AG04449 (cell line): ENCODE measurements at regions not wholly inside any gene's neighbourhood (a gene's known extent, or its start where the extent isn't known, plus 50 kb on each side); places are given as distances from the start of the nearest gene placed in this dataset.

ENCODE experiments used
- CTCF ChIA-PET: fragments of 350-600 bp; formaldehyde crosslinking; extraction: SDS; loops from one replicate; lab custom pipeline; 2021; ENCODE audit warnings: antibody characterized with exemption; lab: Yijun Ruan, JAX
- POLR2A ChIA-PET: fragments of 400-600, 350-600 bp; formaldehyde crosslinking; extraction: SDS; loops from one replicate; lab custom pipeline; 2020; ENCODE audit warnings: antibody characterized with exemption, inconsistent platforms; lab: Yijun Ruan, JAX
- DNase-seq: peaks from one replicate; pipeline ENCODE4 v3.0.0-alpha.2; 2010; ENCODE audit warnings: low read depth, low spot score
- H3K4me3 ChIP-seq: 2 replicates; pipeline ENCODE4 v1.5.1; 2011; ENCODE audit warnings: low read depth, mild to moderate bottlenecking, control low read depth, low read length
- TF ChIP-seq, protein P1 (sequence below): IDR thresholded peaks from one replicate; pipeline ENCODE4 v1.5.1; 2011; ENCODE audit warnings: mild to moderate bottlenecking, moderate library complexity, low read length, control low read depth, inconsistent platforms; ENCODE audit not compliant: insufficient read depth; ENCODE audit errors: missing control alignments

DNA sequence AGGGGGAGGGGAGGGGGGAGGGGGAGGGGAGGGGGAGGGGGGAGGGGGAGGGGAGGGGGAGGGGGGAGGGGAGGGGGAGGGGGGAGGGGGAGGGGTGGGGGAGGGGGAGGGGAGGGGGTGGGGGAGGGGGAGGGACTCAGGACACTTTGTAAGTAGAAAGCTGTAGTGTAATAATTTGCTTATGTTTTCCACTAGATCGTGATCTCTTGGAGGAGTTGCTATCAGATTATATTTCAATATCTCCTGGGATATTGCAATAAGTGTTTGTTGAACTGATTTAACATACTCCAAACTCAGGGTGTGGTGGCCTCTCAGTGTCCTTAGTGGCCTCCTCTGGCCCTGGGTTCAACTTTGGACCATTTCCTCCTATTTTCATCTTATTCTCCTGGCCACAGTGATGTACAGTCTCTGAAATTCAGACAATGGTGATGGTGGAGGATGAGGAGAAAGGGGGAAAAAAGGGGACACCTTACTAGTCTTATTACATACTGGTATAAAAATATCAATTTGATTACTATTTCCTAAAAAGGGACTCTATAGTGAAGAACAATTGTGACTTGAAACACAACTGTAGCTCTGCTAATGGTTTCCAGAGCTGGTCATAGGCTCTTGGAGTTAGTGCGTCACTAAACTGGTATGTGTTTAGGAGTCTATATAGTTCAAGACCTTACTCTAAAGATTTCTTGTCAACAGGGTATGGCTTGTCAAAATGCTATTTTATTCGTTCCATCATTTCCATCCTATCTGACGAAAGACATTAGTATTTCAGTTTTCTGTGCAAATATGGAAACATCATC, 89.6 kb downstream of the DDX1 start:
- TF ChIP-seq, protein P1, sequence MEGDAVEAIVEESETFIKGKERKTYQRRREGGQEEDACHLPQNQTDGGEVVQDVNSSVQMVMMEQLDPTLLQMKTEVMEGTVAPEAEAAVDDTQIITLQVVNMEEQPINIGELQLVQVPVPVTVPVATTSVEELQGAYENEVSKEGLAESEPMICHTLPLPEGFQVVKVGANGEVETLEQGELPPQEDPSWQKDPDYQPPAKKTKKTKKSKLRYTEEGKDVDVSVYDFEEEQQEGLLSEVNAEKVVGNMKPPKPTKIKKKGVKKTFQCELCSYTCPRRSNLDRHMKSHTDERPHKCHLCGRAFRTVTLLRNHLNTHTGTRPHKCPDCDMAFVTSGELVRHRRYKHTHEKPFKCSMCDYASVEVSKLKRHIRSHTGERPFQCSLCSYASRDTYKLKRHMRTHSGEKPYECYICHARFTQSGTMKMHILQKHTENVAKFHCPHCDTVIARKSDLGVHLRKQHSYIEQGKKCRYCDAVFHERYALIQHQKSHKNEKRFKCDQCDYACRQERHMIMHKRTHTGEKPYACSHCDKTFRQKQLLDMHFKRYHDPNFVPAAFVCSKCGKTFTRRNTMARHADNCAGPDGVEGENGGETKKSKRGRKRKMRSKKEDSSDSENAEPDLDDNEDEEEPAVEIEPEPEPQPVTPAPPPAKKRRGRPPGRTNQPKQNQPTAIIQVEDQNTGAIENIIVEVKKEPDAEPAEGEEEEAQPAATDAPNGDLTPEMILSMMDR, result no peak
- DNase-seq, result no peak
- POLR2A ChIA-PET, result no interaction called here
- CTCF ChIA-PET, result no interaction called here
- no peak overlapping the region for H3K4me3 ChIP-seq

DNA sequence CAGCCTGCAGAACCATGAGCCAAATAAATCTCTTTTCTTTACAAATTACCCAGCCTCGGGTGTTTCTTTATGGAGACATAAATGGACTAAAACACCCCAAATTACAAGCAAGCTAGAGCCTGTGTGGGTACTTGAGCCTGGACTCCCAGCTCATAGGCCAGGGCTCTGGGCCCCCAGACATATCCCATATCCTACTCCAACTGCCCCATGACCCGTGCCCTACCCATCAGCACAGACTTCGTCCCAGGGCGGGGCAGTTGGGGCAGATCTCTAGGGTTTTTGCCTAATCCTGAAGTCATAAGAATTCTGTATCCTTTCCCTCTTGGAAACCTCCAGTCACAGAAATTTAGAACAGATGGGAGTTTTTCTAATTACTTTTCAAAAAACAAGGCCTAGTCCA, 90.7 kb downstream of the DDX1 start:
- DNase-seq, result no peak
- CTCF ChIA-PET, result no interaction called here
- TF ChIP-seq, protein P1, result no peak
- H3K4me3 ChIP-seq, result no peak overlapping the region
- POLR2A ChIA-PET, result no interaction called here

GRCh38 chr2:15684161-15685039, 92.7 kb downstream of the DDX1 start:
- ChIA-PET POLR2A (no interaction called here), CTCF (no interaction called here)
- no peak for DNase-seq
- TF ChIP-seq, protein P1, result no peak
- no peak overlapping the region for H3K4me3 ChIP-seq

- CTCF ChIA-PET, result no interaction called here
- no peak for DNase-seq
- no peak overlapping the region for H3K4me3 ChIP-seq
- TF ChIP-seq, protein P1, result no peak
- POLR2A ChIA-PET, result no interaction called here
These were observed 93.5 kb downstream of the DDX1 start for GRCh38 chr2:15685143-15685542.

- POLR2A ChIA-PET, result no interaction called here
- TF ChIP-seq, protein P1, result no peak
- CTCF ChIA-PET, result interaction anchor here (1.3 kb wide), 1 partner anchor 10 kb away, joined by 4 read pairs; no protein-coding TSS in a partner anchor
- no peak overlapping the region for H3K4me3 ChIP-seq
- DNase-seq, result no peak
These were observed 95.0 kb downstream of the DDX1 start for GRCh38 chr2:15686643-15687042.

- TF ChIP-seq, protein P1, result no peak
- H3K4me3 ChIP-seq, result no peak overlapping the region
- ChIA-PET CTCF (no interaction called here), POLR2A (no interaction called here)
- DNase-seq, result no peak
These were observed 95.6 kb downstream of the DDX1 start for GRCh38 chr2:15687243-15687642.
